GM18858 (cell line): ENCODE measurements at regions not wholly inside any gene's neighbourhood (a gene's known extent, or its start where the extent isn't known, plus 50 kb on each side); places are given as distances from the start of the nearest gene placed in this dataset.

ENCODE experiments used
- ATAC-seq: cut with Tn5 transposase; IDR thresholded peaks from one replicate; pipeline ENCODE4 v1.9.1; 2021; ENCODE audit not compliant: unreplicated experiment

DNA sequence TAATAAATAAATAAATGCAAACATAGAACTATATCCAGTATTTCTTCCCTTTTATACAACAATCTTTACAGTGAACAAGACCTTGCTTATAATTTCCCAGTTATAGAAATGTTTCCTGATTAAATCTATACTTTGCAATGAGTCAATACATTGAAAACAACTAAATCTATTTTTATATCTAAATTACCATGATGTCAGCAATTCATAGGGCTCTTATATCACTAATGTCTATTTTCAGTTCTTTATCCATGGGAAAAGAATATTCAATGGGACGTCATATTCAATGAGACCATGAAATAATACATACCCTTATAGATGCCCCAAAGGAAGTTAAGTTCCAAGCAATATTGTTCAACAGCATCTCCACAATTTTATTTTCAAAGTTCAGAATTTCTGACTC is 359.9 kb downstream of the CASP12 start:
- ATAC-seq: no peak

DNA sequence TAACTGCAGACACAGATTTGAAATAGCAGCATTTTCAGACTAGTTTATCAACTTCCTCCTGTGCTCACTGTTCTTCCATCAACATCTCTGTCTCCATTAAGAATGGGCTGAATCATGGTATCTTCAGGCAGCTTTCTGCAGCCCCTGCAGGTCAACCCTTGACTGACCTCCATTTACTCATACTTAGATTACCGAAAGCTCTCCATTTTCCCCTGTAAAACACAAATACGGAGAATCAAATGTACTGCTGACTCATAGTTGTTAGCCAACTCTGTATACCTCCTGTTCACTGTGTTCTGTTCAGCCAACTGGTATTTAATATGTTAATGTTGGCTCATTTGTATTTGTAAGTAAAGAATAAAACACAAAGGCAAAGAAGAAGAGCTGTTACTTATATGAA is 364.0 kb downstream of the CASP12 start:
- no peak for ATAC-seq

- ATAC-seq: no peak
Observed at GRCh38 chr11:104531894-104532293, 366.4 kb downstream of the CASP12 start.

GRCh38 chr11:104531075-104531474 is 367.1 kb upstream of the PDGFD start:
- no peak for ATAC-seq

GRCh38 chr11:104529906-104530305 is 366.0 kb upstream of the PDGFD start:
- ATAC-seq: no peak

DNA sequence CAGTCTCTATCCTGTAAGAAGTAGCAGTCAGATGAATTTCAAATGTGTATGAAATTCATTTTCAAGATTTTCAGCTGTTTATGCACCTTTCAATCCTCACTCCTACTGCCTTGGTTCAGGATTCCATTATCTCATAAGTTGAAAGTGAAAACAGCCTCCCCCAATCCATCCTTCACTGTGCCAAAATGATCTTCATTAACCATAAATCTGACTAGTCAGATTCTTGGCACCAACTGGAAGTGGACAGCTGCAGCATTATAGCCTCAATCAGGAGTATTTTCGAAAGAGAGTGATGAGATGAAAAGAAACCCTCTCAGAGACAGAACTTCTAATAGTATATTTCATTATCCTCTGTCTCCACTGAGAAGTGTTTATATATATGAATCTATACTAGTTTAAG is 365.3 kb upstream of the PDGFD start:
- no peak for ATAC-seq

DNA sequence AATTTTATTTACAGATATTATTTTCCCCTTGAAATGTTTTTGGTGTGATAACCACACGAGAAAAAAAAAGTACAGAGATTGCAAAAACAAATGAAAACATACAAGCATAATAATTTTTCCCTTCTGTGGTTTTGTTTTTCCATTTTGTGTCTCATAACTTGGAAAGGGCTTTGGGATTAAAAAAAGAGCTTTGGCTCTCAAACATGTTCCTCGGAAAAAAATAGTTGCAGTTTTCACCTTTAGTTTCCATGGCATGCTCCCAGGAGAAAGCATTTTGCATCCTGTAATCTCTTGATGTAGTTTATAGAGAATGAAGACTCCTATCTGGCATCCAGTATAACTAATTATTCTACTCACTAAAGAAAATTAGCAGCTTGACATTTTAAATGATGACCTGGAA is 362.1 kb upstream of the PDGFD start:
- no peak for ATAC-seq

GRCh38 chr11:104525416-104525815 is 361.5 kb upstream of the PDGFD start:
- ATAC-seq: no peak

- ATAC-seq: no peak
Observed at GRCh38 chr11:104524254-104524653, 360.3 kb upstream of the PDGFD start.

- ATAC-seq: no peak
Observed at GRCh38 chr11:104523611-104524010, 359.7 kb upstream of the PDGFD start.

DNA sequence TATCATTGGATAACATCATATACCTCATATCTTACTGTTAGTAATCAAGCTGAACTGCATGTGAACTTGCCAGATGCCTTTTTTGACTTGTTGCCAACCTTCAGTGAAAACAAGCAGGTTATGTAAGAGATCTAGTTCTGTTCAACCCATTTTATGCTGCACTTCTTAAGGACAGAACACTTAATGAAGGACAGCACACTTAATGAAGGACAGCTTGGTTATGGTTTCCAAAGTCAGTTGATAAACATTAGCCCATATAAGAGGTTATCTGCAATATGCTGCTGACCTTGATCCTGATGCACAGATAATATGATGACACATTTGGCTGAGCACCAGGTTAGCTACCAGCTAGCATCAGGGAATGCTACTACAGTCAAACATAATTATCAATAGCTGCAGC is 358.7 kb upstream of the PDGFD start:
- no peak for ATAC-seq

- ATAC-seq: no peak
Observed at GRCh38 chr11:104522123-104522522, 358.2 kb upstream of the PDGFD start.

DNA sequence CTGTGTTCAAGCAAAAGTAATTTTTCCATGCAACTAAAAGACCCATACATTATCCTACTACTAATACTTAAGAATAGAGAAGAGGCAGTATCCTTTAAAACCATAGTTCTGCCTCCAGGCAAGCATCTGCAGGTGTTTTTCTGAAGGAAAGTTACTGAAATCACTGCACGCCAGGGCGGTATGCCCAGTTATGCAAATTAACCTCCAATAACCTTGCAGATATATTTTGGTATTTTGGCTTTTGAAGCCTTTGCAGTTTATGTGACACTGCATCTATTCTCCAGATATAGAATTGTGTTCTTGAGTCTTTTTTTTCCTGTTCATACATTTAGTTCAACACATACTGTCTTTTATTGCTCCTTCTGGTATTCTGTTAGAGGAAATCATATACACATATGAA is 346.2 kb upstream of the PDGFD start:
- no peak for ATAC-seq

DNA sequence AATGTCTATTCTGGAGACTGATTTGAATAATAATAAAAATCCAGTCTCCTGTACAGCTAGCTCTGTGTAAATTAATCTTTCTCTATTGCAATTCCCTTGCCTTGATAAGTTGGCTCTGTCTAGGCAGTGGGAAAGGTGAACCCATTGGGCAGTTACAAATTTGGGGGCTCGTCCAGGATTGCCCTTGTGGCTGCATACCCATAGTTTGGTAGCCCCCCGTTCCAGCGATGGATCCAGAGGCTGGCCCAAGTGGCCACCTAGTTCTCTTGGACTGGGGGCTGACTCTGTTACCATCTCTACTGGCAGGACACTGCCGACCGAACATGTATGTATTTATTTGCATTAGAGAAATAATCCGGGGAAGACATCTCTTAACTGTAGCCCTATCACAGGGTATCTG is 326.2 kb upstream of the PDGFD start:
- ATAC-seq: no peak

DNA sequence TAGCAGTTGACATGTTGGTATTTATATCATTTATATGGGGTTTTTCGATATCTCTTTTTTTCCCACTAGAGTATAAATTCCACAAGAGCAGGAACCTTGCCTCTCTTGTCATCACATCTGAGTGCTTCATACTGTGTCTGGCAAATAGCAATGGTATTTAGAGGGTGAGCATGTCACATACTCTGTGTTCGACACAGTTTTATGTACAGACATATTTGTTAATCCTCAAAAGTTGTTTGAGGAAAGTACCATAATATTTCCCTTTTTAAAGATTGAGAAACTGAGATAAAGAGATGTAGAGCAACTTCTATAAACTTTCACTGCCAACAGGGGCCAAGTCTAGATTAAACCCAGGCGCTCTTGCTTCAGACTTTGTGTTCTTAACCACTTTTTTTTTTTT is 324.6 kb upstream of the PDGFD start:
- ATAC-seq: no peak

DNA sequence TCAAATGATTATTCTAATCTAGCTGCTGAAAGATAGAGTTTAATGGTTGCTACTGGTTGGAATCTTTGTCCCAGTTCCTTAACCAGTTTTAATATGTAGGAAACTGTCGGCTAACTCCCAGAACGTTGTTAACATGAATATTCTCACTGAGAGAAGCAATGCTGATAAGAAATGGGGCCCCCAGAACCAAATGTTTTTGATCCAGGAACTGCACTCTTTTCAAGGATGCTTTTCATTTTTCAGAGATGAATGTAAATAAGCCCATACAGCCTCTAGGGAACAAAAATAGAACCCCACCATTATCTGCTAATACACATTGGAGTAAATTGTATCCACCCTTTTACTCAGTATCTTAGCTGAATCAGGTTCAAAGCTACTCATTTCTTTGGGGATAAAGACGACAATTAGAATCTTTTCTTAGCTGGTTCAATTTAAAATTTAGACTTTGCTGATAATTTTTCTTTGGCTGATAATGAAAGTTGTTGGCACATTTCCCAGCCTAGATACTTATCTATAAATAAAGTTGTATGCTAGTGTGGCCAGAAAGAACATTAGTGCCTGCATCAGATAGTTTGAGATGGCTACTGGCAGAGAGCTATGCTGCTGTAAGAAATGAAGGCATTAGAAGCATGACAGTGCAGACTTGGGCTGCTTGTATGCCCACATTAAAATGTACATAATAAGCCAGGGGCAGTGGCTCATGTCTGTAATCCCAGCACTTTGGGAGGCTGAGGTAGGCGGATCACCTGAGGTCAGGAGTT is 323.3 kb upstream of the PDGFD start:
- ATAC-seq: no peak

GRCh38 chr11:104484804-104485554 is 321.0 kb upstream of the PDGFD start:
- ATAC-seq: no peak

DNA sequence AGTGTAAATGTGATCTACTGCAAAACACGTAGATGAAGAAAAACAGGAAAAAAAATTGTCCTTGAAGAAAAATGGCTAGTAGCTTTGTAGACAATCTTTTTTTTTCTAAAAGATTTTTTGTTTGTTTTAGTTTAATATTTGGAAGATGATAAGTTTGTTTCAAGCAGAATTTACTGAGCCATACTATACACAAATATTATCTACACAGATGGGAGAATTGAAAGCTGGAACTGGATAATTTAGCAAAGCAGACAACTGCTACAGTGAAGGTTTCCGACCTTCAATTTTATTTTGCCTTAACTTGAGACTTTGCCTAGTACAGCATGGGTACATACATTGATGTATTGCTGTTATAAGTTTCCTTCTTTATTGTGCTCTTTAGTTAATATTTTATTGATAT is 313.0 kb upstream of the PDGFD start:
- no peak for ATAC-seq

GRCh38 chr11:104476454-104476853 is 312.5 kb upstream of the PDGFD start:
- ATAC-seq: no peak

- ATAC-seq: no peak
Observed at GRCh38 chr11:104467404-104467803, 303.5 kb upstream of the PDGFD start.

DNA sequence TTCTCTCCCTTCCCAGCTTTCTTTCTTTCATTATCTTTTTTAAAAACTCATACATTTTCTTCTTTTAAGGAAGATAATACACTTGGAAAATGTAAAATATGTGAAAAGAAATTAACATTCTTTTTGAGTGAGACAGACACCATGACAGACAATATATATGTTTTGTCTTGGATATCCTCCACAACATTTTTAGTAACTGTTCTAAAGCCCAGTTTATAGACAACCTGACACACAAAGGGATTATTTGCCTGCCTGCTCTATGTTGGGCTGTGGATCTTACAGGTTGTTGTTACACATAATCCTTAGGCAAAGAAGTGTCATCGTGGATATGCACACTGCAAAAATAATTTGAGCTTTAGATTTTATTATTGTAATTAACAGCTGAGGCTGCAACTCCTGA is 301.4 kb upstream of the PDGFD start:
- ATAC-seq: no peak

GRCh38 chr11:104464691-104465090 is 300.7 kb upstream of the PDGFD start:
- no peak for ATAC-seq

GRCh38 chr11:104462341-104462740 is 298.4 kb upstream of the PDGFD start:
- no peak for ATAC-seq
